ENCODE measurements at regions not wholly inside any gene's neighbourhood (a gene's known extent, or its start where the extent isn't known, plus 50 kb on each side); places are given as distances from the start of the nearest gene placed in this dataset.

- POLR2A ChIA-PET: no interaction called here
- TF ChIP-seq SUZ12 (IDR thresholded peaks at IDR 0.05) (no peak), FOXA1 (IDR thresholded peaks at IDR 0.05) (no peak), FOXM1 (IDR thresholded peaks at IDR 0.05; ENCODE audit: borderline replicate concordance) (no peak), L3MBTL2 (conservative IDR thresholded peaks at IDR 0.05) (no peak), ZNF384 (IDR thresholded peaks at IDR 0.05) (no peak), PKNOX1 (IDR thresholded peaks at IDR 0.05) (no peak), NFRKB (IDR thresholded peaks at IDR 0.05) (no peak), BHLHE40 (IDR thresholded peaks at IDR 0.05; ENCODE audit: borderline replicate concordance) (no peak), CTBP1 (IDR thresholded peaks at IDR 0.05; ENCODE audit: borderline replicate concordance) (no peak), ARNT (IDR thresholded peaks at IDR 0.05) (no peak), FOXK2 (IDR thresholded peaks at IDR 0.05) (no peak), SP1 (IDR thresholded peaks at IDR 0.05) (no peak), HDGF (IDR thresholded peaks at IDR 0.05; ENCODE audit: borderline replicate concordance) (no peak), ELF4 (IDR thresholded peaks at IDR 0.05) (no peak), LEF1 (IDR thresholded peaks at IDR 0.05; ENCODE audit: borderline replicate concordance) (no peak), TARDBP (IDR thresholded peaks at IDR 0.05) (no peak)
- CTCF ChIA-PET: interaction anchor here (0.7 kb wide), 1 partner anchor 719 kb away, joined by 5 read pairs; no protein-coding TSS in a partner anchor
- DNase-seq (ENCODE audit: extremely low spot score): no peak
These were observed 101.2 kb upstream of the PRPS1L1 start for GRCh38 chr7:18128846-18129245.

- no peak for DNase-seq (ENCODE audit: extremely low spot score)
- POLR2A ChIA-PET: no interaction called here
- TF ChIP-seq ELF4 (IDR thresholded peaks at IDR 0.05) (no peak), L3MBTL2 (conservative IDR thresholded peaks at IDR 0.05) (no peak), PKNOX1 (IDR thresholded peaks at IDR 0.05) (no peak), FOXK2 (IDR thresholded peaks at IDR 0.05) (no peak), TARDBP (IDR thresholded peaks at IDR 0.05) (no peak), SUZ12 (IDR thresholded peaks at IDR 0.05) (no peak), NFRKB (IDR thresholded peaks at IDR 0.05) (no peak), ARNT (IDR thresholded peaks at IDR 0.05) (no peak), BHLHE40 (IDR thresholded peaks at IDR 0.05; ENCODE audit: borderline replicate concordance) (no peak), ZNF384 (IDR thresholded peaks at IDR 0.05) (no peak), FOXM1 (IDR thresholded peaks at IDR 0.05; ENCODE audit: borderline replicate concordance) (no peak), CTBP1 (IDR thresholded peaks at IDR 0.05; ENCODE audit: borderline replicate concordance) (no peak), SP1 (IDR thresholded peaks at IDR 0.05) (no peak), FOXA1 (IDR thresholded peaks at IDR 0.05) (no peak), LEF1 (IDR thresholded peaks at IDR 0.05; ENCODE audit: borderline replicate concordance) (no peak), HDGF (IDR thresholded peaks at IDR 0.05; ENCODE audit: borderline replicate concordance) (no peak)
- CTCF ChIA-PET: no interaction called here
These were observed 105.2 kb upstream of the PRPS1L1 start for GRCh38 chr7:18132811-18133210.

- CTCF ChIA-PET: interaction anchor here (0.6 kb wide), 1 partner anchor 493 kb away, joined by 3 read pairs; no protein-coding TSS in a partner anchor
- TF ChIP-seq BHLHE40 (IDR thresholded peaks at IDR 0.05; ENCODE audit: borderline replicate concordance): no peak
- TF ChIP-seq FOXK2 (IDR thresholded peaks at IDR 0.05): no peak
- no peak for TF ChIP-seq ARNT (IDR thresholded peaks at IDR 0.05)
- no peak for TF ChIP-seq CTBP1 (IDR thresholded peaks at IDR 0.05; ENCODE audit: borderline replicate concordance)
- TF ChIP-seq HDGF (IDR thresholded peaks at IDR 0.05; ENCODE audit: borderline replicate concordance): no peak
- no peak for TF ChIP-seq FOXA1 (IDR thresholded peaks at IDR 0.05)
- no peak for TF ChIP-seq SP1 (IDR thresholded peaks at IDR 0.05)
- no peak for TF ChIP-seq ELF4 (IDR thresholded peaks at IDR 0.05)
- TF ChIP-seq FOXM1 (IDR thresholded peaks at IDR 0.05; ENCODE audit: borderline replicate concordance): no peak
- no peak for TF ChIP-seq PKNOX1 (IDR thresholded peaks at IDR 0.05)
- no peak for DNase-seq (ENCODE audit: extremely low spot score)
- POLR2A ChIA-PET: no interaction called here
These were observed 106.3 kb upstream of the PRPS1L1 start for GRCh38 chr7:18133921-18134320.

GRCh38 chr7:18140943-18141342 lies 113.3 kb upstream of the PRPS1L1 start:
- no peak for TF ChIP-seq SUZ12 (IDR thresholded peaks at IDR 0.05)
- no peak for TF ChIP-seq TARDBP (IDR thresholded peaks at IDR 0.05)
- no peak for TF ChIP-seq SP1 (IDR thresholded peaks at IDR 0.05)
- no peak for TF ChIP-seq ELF4 (IDR thresholded peaks at IDR 0.05)
- TF ChIP-seq L3MBTL2 (conservative IDR thresholded peaks at IDR 0.05): no peak
- no peak for TF ChIP-seq CTBP1 (IDR thresholded peaks at IDR 0.05; ENCODE audit: borderline replicate concordance)
- no peak for TF ChIP-seq LEF1 (IDR thresholded peaks at IDR 0.05; ENCODE audit: borderline replicate concordance)
- TF ChIP-seq PKNOX1 (IDR thresholded peaks at IDR 0.05): no peak
- TF ChIP-seq ZNF384 (IDR thresholded peaks at IDR 0.05): no peak
- TF ChIP-seq FOXM1 (IDR thresholded peaks at IDR 0.05; ENCODE audit: borderline replicate concordance): no peak
- ChIA-PET POLR2A (no interaction called here), CTCF (no interaction called here)

GRCh38 chr7:18144166-18144565 lies 116.5 kb upstream of the PRPS1L1 start:
- no peak for TF ChIP-seq NFRKB (IDR thresholded peaks at IDR 0.05)
- no peak for TF ChIP-seq SUZ12 (IDR thresholded peaks at IDR 0.05)
- TF ChIP-seq L3MBTL2 (conservative IDR thresholded peaks at IDR 0.05): no peak
- no peak for TF ChIP-seq HDGF (IDR thresholded peaks at IDR 0.05; ENCODE audit: borderline replicate concordance)
- no peak for TF ChIP-seq BHLHE40 (IDR thresholded peaks at IDR 0.05; ENCODE audit: borderline replicate concordance)
- no peak for TF ChIP-seq ELF4 (IDR thresholded peaks at IDR 0.05)
- TF ChIP-seq CTBP1 (IDR thresholded peaks at IDR 0.05; ENCODE audit: borderline replicate concordance): no peak
- TF ChIP-seq PKNOX1 (IDR thresholded peaks at IDR 0.05): no peak
- no peak for TF ChIP-seq FOXA1 (IDR thresholded peaks at IDR 0.05)
- TF ChIP-seq ARNT (IDR thresholded peaks at IDR 0.05): no peak
- no peak for TF ChIP-seq LEF1 (IDR thresholded peaks at IDR 0.05; ENCODE audit: borderline replicate concordance)
- TF ChIP-seq TARDBP (IDR thresholded peaks at IDR 0.05): no peak
- TF ChIP-seq FOXM1 (IDR thresholded peaks at IDR 0.05; ENCODE audit: borderline replicate concordance): no peak
- no peak for TF ChIP-seq ZNF384 (IDR thresholded peaks at IDR 0.05)
- TF ChIP-seq SP1 (IDR thresholded peaks at IDR 0.05): no peak
- no peak for TF ChIP-seq FOXK2 (IDR thresholded peaks at IDR 0.05)
- no peak for DNase-seq (ENCODE audit: extremely low spot score)
- ChIA-PET POLR2A (no interaction called here), CTCF (no interaction called here)

More at GRCh38 chr7:18140943-18141342, 113.3 kb upstream of the PRPS1L1 start:
- DNase-seq (ENCODE audit: extremely low spot score): no peak
